ENCODE measurements at regions not wholly inside any gene's neighbourhood (a gene's known extent, or its start where the extent isn't known, plus 50 kb on each side); places are given as distances from the start of the nearest gene placed in this dataset.

DNA sequence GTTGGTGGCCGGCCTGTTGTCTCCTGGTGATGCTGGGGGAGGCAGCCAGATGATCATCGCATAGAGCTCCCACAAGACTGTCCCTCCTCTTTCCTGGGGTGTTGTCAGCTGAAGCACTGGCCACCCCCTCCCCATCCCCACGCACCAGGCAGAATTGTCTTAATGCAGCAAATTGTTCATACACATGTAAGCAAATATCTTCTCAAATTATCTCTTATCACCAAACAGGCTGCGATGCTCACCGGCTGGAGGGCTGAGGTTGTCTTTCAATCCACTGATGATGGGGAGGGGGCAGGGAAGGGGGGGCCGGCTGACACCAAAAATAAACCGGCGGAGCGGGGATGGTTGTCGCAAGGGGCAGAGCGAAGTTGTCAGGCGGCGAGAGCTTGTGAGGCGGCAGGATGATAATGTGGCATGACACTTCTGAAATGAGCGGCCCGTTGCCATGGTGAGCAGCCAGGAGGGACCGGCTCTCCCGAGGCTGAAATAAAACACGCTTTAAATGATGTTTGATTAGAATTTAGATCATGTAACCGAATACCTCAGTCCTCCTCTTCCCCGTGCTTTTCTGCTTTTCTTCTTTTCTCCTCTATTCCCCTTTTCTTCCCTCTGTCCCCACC lies 59.8 kb downstream of the MRM1 start:
- DNase-seq (peak in 1 of 5 donors; percentile 10), FAIRE-seq (no peak)
- no peaks in the 10 kb centered on the region for H3K9me3 ChIP-seq (ENCODE audit: control insufficient read depth in 2 of 3, insufficient read depth in 1 of 3, low read length in 3 of 3)
- no peak overlapping the region for H3K4me3 ChIP-seq (ENCODE audit: low read length in 3 of 3)
- intact Hi-C loops (cut with DNase I), result no loop called here
- H3K27ac ChIP-seq (ENCODE audit: low read depth in 2 of 2, low read length in 2 of 2), result no peak overlapping the region
- H3K9ac ChIP-seq (ENCODE audit: low read length in 3 of 3), result no peak overlapping the region
- peaks cover 0 to 5% (median 0%) of the 10 kb centered on the region in 3 donors for H3K4me1 ChIP-seq (ENCODE audit: control insufficient read depth in 2 of 3, insufficient read depth in 2 of 3, low read depth in 1 of 3, low read length in 3 of 3)
- H3K36me3 ChIP-seq (ENCODE audit: control insufficient read depth in 2 of 3, insufficient read depth in 3 of 3, low read length in 3 of 3), result no peaks in the 10 kb centered on the region
- H3K27me3 ChIP-seq (ENCODE audit: control insufficient read depth, insufficient read depth, low read length), result peaks cover 5% of the 10 kb centered on the region
- TF ChIP-seq, protein P1, sequence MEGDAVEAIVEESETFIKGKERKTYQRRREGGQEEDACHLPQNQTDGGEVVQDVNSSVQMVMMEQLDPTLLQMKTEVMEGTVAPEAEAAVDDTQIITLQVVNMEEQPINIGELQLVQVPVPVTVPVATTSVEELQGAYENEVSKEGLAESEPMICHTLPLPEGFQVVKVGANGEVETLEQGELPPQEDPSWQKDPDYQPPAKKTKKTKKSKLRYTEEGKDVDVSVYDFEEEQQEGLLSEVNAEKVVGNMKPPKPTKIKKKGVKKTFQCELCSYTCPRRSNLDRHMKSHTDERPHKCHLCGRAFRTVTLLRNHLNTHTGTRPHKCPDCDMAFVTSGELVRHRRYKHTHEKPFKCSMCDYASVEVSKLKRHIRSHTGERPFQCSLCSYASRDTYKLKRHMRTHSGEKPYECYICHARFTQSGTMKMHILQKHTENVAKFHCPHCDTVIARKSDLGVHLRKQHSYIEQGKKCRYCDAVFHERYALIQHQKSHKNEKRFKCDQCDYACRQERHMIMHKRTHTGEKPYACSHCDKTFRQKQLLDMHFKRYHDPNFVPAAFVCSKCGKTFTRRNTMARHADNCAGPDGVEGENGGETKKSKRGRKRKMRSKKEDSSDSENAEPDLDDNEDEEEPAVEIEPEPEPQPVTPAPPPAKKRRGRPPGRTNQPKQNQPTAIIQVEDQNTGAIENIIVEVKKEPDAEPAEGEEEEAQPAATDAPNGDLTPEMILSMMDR (IDR thresholded peaks at IDR 0.05; ENCODE audit: borderline replicate concordance, extremely low read depth, insufficient read depth), result no peak

DNA sequence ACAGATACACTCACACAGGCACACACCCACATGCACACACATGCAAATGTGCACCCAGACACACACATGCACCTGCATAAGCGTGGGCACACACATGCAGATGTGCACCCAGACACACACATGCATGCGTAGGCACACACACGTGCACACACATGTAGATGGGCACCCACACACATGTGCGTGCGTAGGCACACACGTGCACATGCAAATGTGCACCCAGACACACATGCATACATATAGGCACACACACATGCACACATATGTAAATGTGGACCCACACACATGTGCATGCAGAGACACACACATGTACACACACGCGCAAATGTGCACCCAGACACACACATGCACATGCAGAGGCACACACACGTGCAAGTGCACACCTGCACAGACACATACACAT lies 60.3 kb downstream of the MRM1 start:
- no peak overlapping the region for H3K27ac ChIP-seq (ENCODE audit: low read depth in 2 of 2, low read length in 2 of 2)
- no peak overlapping the region for H3K9ac ChIP-seq (ENCODE audit: low read length in 3 of 3)
- no peak for FAIRE-seq
- peaks cover 0 to 5% (median 0%) of the 10 kb centered on the region in 3 donors for H3K4me1 ChIP-seq (ENCODE audit: control insufficient read depth in 2 of 3, insufficient read depth in 2 of 3, low read depth in 1 of 3, low read length in 3 of 3)
- TF ChIP-seq, protein P1 (IDR thresholded peaks at IDR 0.05; ENCODE audit: borderline replicate concordance, extremely low read depth, insufficient read depth), result no peak
- DNase-seq, result no peak
- peaks cover 5% of the 10 kb centered on the region for H3K27me3 ChIP-seq (ENCODE audit: control insufficient read depth, insufficient read depth, low read length)
- no peak overlapping the region for H3K4me3 ChIP-seq (ENCODE audit: low read length in 3 of 3)
- no peaks in the 10 kb centered on the region for H3K36me3 ChIP-seq (ENCODE audit: control insufficient read depth in 2 of 3, insufficient read depth in 3 of 3, low read length in 3 of 3)
- intact Hi-C loops (cut with DNase I), result no loop called here
- H3K9me3 ChIP-seq (ENCODE audit: control insufficient read depth in 2 of 3, insufficient read depth in 1 of 3, low read length in 3 of 3), result no peaks in the 10 kb centered on the region

DNA sequence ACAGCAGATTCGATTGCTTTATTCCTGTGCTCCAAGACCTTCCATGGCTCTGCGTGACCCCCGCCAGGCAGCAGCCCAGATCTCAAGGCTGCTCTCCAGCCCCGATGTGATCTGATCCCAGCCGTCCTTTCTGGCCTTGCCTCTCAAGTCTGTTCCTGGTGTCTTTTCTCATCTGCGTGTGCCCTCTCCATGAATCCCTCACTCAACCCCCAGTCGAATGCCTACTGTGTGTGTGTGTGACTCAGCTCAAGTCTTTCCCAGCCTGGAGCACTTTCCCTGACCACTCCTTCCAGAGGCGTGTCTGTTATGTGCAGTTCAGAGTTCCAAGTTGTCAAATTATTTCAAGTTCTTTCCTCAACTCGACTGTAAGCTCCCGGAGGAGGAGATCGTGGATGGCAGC lies 64.0 kb downstream of the MRM1 start:
- TF ChIP-seq, protein P1 (IDR thresholded peaks at IDR 0.05; ENCODE audit: borderline replicate concordance, extremely low read depth, insufficient read depth), result no peak
- Histone ChIP-seq H3K4me1 (ENCODE audit: control insufficient read depth in 2 of 3, insufficient read depth in 2 of 3, low read depth in 1 of 3, low read length in 3 of 3) (no peaks in the 10 kb centered on the region), H3K9me3 (ENCODE audit: control insufficient read depth in 2 of 3, insufficient read depth in 1 of 3, low read length in 3 of 3) (no peaks in the 10 kb centered on the region), H3K27ac (ENCODE audit: low read depth in 2 of 2, low read length in 2 of 2) (no peak overlapping the region), H3K4me3 (ENCODE audit: low read length in 3 of 3) (no peak overlapping the region), H3K36me3 (ENCODE audit: control insufficient read depth in 2 of 3, insufficient read depth in 3 of 3, low read length in 3 of 3) (no peaks in the 10 kb centered on the region), H3K27me3 (ENCODE audit: control insufficient read depth, insufficient read depth, low read length) (peaks cover 5% of the 10 kb centered on the region), H3K9ac (ENCODE audit: low read length in 3 of 3) (no peak overlapping the region)
- intact Hi-C loops (cut with DNase I), result no loop called here
- FAIRE-seq (no peak), DNase-seq (no peak)

DNA sequence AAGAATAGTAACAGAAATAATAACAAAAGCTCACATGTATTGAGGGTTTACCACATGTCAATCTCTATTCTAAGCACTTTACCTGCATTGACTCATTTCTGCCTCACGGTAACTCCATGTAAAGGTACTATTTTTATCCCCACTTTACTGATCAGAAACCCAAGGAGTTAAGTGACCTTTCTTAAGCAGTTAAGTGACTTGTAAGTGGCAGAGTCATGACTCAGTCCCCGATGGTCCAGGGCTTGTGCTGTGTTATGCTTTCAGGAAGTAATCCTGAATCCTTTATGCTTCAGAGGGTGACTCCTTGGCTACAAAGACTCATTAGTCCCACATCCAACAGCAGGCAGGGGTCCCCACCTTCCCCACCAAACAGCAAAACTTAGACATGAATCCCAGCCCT lies 66.5 kb downstream of the MRM1 start:
- Histone ChIP-seq H3K27ac (ENCODE audit: low read depth in 2 of 2, low read length in 2 of 2) (no peak overlapping the region), H3K27me3 (ENCODE audit: control insufficient read depth, insufficient read depth, low read length) (no peaks in the 10 kb centered on the region), H3K36me3 (ENCODE audit: control insufficient read depth in 2 of 3, insufficient read depth in 3 of 3, low read length in 3 of 3) (no peaks in the 10 kb centered on the region), H3K4me1 (ENCODE audit: control insufficient read depth in 2 of 3, insufficient read depth in 2 of 3, low read depth in 1 of 3, low read length in 3 of 3) (no peaks in the 10 kb centered on the region), H3K9me3 (ENCODE audit: control insufficient read depth in 2 of 3, insufficient read depth in 1 of 3, low read length in 3 of 3) (no peaks in the 10 kb centered on the region), H3K4me3 (ENCODE audit: low read length in 3 of 3) (no peak overlapping the region), H3K9ac (ENCODE audit: low read length in 3 of 3) (no peak overlapping the region)
- FAIRE-seq (no peak), DNase-seq (no peak)
- TF ChIP-seq, protein P1 (IDR thresholded peaks at IDR 0.05; ENCODE audit: borderline replicate concordance, extremely low read depth, insufficient read depth), result no peak
- intact Hi-C loops (cut with DNase I), result no loop called here

Measured in kidney (tissue), 13 donors.